ENCODE measurements at regions not wholly inside any gene's neighbourhood (a gene's known extent, or its start where the extent isn't known, plus 50 kb on each side); places are given as distances from the start of the nearest gene placed in this dataset.

GRCh38 chr4:155433636-155434360, 57.0 kb upstream of the MAP9 start:
- TF ChIP-seq CTCF (IDR thresholded peaks at IDR 0.05; ENCODE audit: insufficient read depth, low read length) (no peak), GABPA (IDR thresholded peaks at IDR 0.05; ENCODE audit: low read depth) (no peak), REST (IDR thresholded peaks at IDR 0.05; ENCODE audit: insufficient replicate concordance, low read depth) (no peak), SPI1 (IDR thresholded peaks at IDR 0.05; ENCODE audit: borderline replicate concordance, low read depth) (no peak), POLR2AphosphoS5 (IDR thresholded peaks at IDR 0.05; ENCODE audit: low read depth) (no peak)
